Smooth muscle cell (in vitro differentiated cells): ENCODE measurements at regions not wholly inside any gene's neighbourhood (a gene's known extent, or its start where the extent isn't known, plus 50 kb on each side); places are given as distances from the start of the nearest gene placed in this dataset.

Experiments used
- DNase-seq: peaks from one replicate; lab custom pipeline; 2025; ENCODE audit not compliant: unreplicated experiment; lab: John Stamatoyannopoulos, UW
- H2AFZ ChIP-seq: fragments of 200-600 bp; sonication (generic); 2 replicates; pipeline ENCODE4 v1.6.0; 2016; ENCODE audit warnings: antibody characterized with exemption, low read depth, mild to moderate bottlenecking
- H3F3A ChIP-seq: fragments of 200-600 bp; sonication (generic); 2 replicates; pipeline ENCODE4 v1.6.0; 2017; ENCODE audit warnings: antibody characterized with exemption, low read depth
- H3K27ac ChIP-seq: fragments of 200-600 bp; sonication (generic); 2 replicates; pipeline ENCODE4 v1.5.1; 2016; ENCODE audit warnings: low read depth, mild to moderate bottlenecking
- H3K27me3 ChIP-seq: fragments of 200-600 bp; sonication (generic); 2 replicates; pipeline ENCODE4 v1.6.1; 2016; ENCODE audit warnings: low read depth, mild to moderate bottlenecking
- H3K36me3 ChIP-seq: fragments of 200-600 bp; sonication (generic); 2 replicates; pipeline ENCODE4 v1.5.1; 2016; ENCODE audit warnings: low read depth
- H3K4me1 ChIP-seq: fragments of 200-600 bp; sonication (generic); 2 replicates; pipeline ENCODE4 v1.5.1; 2016; ENCODE audit warnings: low read depth
- H3K4me2 ChIP-seq: fragments of 200-600 bp; sonication (generic); 2 replicates; pipeline ENCODE4 v1.6.0; 2016; ENCODE audit warnings: mild to moderate bottlenecking
- H3K4me3 ChIP-seq: fragments of 200-600 bp; sonication (generic); 2 replicates; pipeline ENCODE4 v1.5.1; 2016; ENCODE audit warnings: mild to moderate bottlenecking
- H3K79me2 ChIP-seq: fragments of 200-600 bp; sonication (generic); 2 replicates; pipeline ENCODE4 v1.6.0; 2016; ENCODE audit warnings: low read depth, mild to moderate bottlenecking
- H3K9ac ChIP-seq: fragments of 200-600 bp; sonication (generic); 2 replicates; pipeline ENCODE4 v1.6.0; 2016; ENCODE audit warnings: low read depth
- H3K9me3 ChIP-seq: fragments of 200-600 bp; sonication (generic); replicated peaks from 2 replicates; pipeline ENCODE4 v1.5.1; 2016; ENCODE audit warnings: low read depth
- H4K20me1 ChIP-seq: fragments of 200-600 bp; sonication (generic); 2 replicates; pipeline ENCODE4 v1.6.0; 2016; ENCODE audit warnings: low read depth
- CTCF ChIP-seq: fragments of 200-600 bp; sonication (generic); IDR thresholded peaks from 2 replicates; pipeline ENCODE4 v1.5.1; 2017; ENCODE audit warnings: borderline replicate concordance, mild to moderate bottlenecking, antibody characterized with exemption; ENCODE audit not compliant: insufficient read depth, poor library complexity, severe bottlenecking
- WGBS: methylation state at CpG from one replicate; pipeline ENCODE4 v1.1.7; 2016; ENCODE audit warnings: low lambda C conversion rate; 5-methylcytosine and 5-hydroxymethylcytosine counted together

- H3K27me3 ChIP-seq: no peaks in the 10 kb centered on the region
- no peak for TF ChIP-seq CTCF
- no peaks in the 10 kb centered on the region for H3K4me1 ChIP-seq
- no peaks in the 10 kb centered on the region for H3K79me2 ChIP-seq
- no peak overlapping the region for H3K27ac ChIP-seq
- no peak overlapping the region for H3K4me2 ChIP-seq
- no peaks in the 10 kb centered on the region for H3K9me3 ChIP-seq
- DNase-seq: no peak
- H2AFZ ChIP-seq: no peak overlapping the region
- H4K20me1 ChIP-seq: no peaks in the 10 kb centered on the region
- no peak overlapping the region for H3K4me3 ChIP-seq
- no peaks in the 10 kb centered on the region for H3K36me3 ChIP-seq
- no peaks in the 10 kb centered on the region for H3F3A ChIP-seq
- H3K9ac ChIP-seq: no peak overlapping the region
- WGBS: 83% methylated on average over 7 of the region's 7 CpGs
Measured at GRCh38 chr20:48550814-48551213, 277.0 kb downstream of the PREX1 start.

DNA sequence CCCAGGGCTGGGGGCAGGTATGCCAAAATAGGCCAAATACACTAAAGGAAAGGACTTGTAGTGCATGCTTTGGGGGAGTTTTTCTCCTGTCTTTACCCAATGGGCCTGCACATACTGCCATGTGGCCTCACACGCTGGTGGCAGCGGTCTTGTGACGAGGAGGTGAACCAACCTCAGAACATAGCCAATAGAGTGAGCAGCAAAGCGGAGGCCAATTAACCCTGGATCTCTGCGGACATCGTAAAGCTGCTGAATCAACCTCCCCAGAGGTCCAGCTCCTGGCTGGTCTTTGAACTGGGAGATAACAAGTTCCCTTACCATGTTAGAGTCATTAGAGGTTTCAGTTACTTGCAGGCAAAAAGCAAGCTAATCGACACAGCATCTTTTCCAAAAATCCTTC lies 280.1 kb downstream of the PREX1 start:
- H3F3A ChIP-seq: no peaks in the 10 kb centered on the region
- no peak overlapping the region for H3K4me2 ChIP-seq
- H3K4me3 ChIP-seq: no peak overlapping the region
- no peak overlapping the region for H3K9ac ChIP-seq
- H3K27me3 ChIP-seq: no peaks in the 10 kb centered on the region
- H3K9me3 ChIP-seq: no peaks in the 10 kb centered on the region
- 49% methylated on average over 7 of the region's 7 CpGs for WGBS
- no peak overlapping the region for H3K27ac ChIP-seq
- DNase-seq: no peak
- no peak for TF ChIP-seq CTCF
- H3K79me2 ChIP-seq: no peaks in the 10 kb centered on the region
- H2AFZ ChIP-seq: no peak overlapping the region
- H3K36me3 ChIP-seq: no peaks in the 10 kb centered on the region
- H3K4me1 ChIP-seq: no peaks in the 10 kb centered on the region
- H4K20me1 ChIP-seq: no peaks in the 10 kb centered on the region

- Histone ChIP-seq H4K20me1 (no peaks in the 10 kb centered on the region), H3K9ac (no peak overlapping the region), H3K27me3 (no peaks in the 10 kb centered on the region), H2AFZ (no peak overlapping the region), H3K4me3 (no peak overlapping the region), H3K4me1 (no peaks in the 10 kb centered on the region), H3K36me3 (no peaks in the 10 kb centered on the region), H3K4me2 (no peak overlapping the region), H3K27ac (no peak overlapping the region), H3F3A (no peaks in the 10 kb centered on the region), H3K9me3 (no peaks in the 10 kb centered on the region), H3K79me2 (no peaks in the 10 kb centered on the region)
- 63% methylated on average over 6 of the region's 6 CpGs for WGBS
- no peak for TF ChIP-seq CTCF
- no peak for DNase-seq
Measured at GRCh38 chr20:48544402-48545339, 283.1 kb downstream of the PREX1 start.

GRCh38 chr20:48541581-48542071 lies 286.2 kb downstream of the PREX1 start:
- no peak overlapping the region for H3K27ac ChIP-seq
- no peaks in the 10 kb centered on the region for H3K36me3 ChIP-seq
- H3K9ac ChIP-seq: no peak overlapping the region
- H3K4me1 ChIP-seq: peaks cover 7% of the 10 kb centered on the region
- no peaks in the 10 kb centered on the region for H4K20me1 ChIP-seq
- no peaks in the 10 kb centered on the region for H3K9me3 ChIP-seq
- no peaks in the 10 kb centered on the region for H3F3A ChIP-seq
- no peak overlapping the region for H2AFZ ChIP-seq
- TF ChIP-seq CTCF: no peak
- 75% methylated on average over 10 of the region's 10 CpGs for WGBS
- no peaks in the 10 kb centered on the region for H3K79me2 ChIP-seq
- no peaks in the 10 kb centered on the region for H3K27me3 ChIP-seq
- H3K4me3 ChIP-seq: no peak overlapping the region
- H3K4me2 ChIP-seq: no peak overlapping the region
- DNase-seq: no peak
